NOMO-1 (cell line): ENCODE measurements at regions not wholly inside any gene's neighbourhood (a gene's known extent, or its start where the extent isn't known, plus 50 kb on each side); places are given as distances from the start of the nearest gene placed in this dataset.
A peak's percentile ranks its signal among the peaks of the same experiment; 100 is the strongest.
"Not testable (repeated sequence)": the region's sequence is repeated elsewhere in the genome, so short reads cannot be mapped to it uniquely, and the experiment has no call there.

Source experiments
- DNase-seq, 2 experiments: peaks; one replicate each; lab custom pipeline; 2025; ENCODE audit not compliant: unreplicated experiment in 2 of 2; lab: John Stamatoyannopoulos, UW

GRCh38 chrX:38937926-38938325 lies 136.7 kb downstream of the MID1IP1 start:
- DNase-seq, result no peak

GRCh38 chrX:38939067-38939466 lies 137.8 kb downstream of the MID1IP1 start:
- DNase-seq, result no peak

DNA sequence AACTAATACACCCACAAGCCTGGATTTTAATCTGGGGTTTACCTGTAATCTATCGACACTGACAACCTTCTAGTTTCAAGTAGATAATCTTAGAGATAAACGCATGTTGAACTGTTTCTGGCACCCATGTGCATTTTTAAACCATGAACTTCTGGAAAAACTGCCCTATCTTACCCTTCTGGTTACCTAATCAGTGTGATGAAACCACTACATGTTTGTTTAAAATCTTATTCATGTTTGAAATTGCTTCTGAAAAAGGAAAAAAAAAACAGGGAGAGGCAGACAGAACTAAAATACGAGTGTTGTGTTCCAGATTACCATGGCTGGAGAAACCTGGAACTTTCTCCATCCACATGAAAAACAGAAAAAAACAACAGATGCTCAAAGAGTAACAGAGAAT lies 139.3 kb downstream of the MID1IP1 start:
- no peak for DNase-seq

DNA sequence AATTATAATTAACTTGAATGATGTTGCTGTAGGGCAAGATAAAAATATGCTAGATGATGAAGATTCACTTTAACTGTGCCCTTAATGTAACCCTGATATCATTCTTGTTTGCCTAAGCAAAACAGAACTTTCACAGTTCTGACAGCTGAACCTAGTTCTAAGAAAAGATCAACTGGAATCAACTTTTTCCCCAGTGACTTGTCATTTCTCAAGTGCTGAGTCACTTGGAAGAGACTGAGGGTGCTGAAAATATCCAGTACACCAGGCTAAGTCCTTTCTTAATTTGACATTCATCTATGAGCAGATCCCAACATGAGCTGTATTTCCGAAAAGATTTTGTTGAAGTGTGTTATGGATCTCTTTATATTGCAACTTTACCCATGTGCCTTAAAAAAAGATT lies 140.4 kb downstream of the MID1IP1 start:
- DNase-seq, result no peak

DNA sequence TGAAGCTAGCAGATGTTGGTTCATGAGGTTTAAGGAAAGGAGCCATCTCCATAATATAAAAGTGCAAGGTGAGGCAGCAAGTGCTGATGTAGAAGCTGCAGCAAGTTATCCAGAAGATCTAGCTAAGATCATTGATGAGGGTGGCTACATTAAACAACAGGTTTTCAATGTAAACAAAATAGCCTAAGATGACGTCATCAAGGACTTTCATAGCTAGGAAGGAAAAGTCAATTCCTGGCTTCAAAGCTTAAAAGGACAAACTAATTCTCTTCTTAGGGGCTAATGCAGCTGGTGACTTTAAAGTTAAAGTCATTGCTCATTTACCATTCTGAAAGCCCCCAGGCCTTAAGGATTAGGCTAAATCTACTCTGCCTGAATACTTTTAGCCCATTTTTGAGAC lies 141.9 kb downstream of the MID1IP1 start:
- no peak for DNase-seq

DNA sequence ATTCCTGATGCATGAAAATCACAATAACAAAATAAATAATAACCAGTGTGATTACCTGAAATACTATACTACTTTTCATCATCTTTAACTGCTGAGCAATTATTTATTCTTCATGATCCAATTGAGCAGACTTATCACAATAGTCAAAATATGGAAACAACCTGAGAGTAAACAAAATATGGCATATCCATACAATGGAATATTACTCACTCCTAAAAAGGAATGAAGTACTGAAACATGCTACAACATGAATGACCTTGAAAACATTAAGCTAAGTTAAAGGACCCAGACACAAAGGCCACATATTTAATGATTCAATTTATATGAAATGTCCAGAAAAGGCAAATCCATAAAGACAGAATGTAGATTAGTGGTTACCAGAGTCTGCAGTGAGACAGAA lies 146.8 kb downstream of the MID1IP1 start:
- no peak for DNase-seq

- DNase-seq, result no peak
Measured at GRCh38 chrX:38954520-38954919, 153.3 kb downstream of the MID1IP1 start.

- no peak for DNase-seq
Measured at GRCh38 chrX:38959736-38960135, 158.5 kb downstream of the MID1IP1 start.

- no peak for DNase-seq
Measured at GRCh38 chrX:38960137-38960536, 158.9 kb downstream of the MID1IP1 start.

GRCh38 chrX:38961936-38962335 lies 160.7 kb downstream of the MID1IP1 start:
- DNase-seq, result no peak

DNA sequence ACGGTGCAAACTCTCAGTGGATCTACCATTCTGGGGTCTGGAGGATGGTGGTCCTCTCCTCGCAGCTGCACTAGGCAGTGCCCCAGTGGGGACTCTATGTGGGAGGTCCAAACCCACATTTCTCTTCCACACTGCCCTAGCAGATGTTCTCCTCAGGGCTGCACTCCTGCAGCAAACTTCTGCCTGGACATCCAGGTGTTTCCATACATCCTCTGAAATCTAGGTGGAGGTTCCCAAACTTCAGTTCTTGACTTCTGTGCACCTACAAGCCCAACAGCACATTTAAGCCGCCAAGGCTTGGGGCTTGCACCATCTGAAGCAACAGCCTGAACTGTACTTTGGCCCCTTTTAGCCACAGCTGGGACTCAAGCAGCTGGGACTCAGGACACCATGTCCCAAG lies 162.0 kb downstream of the MID1IP1 start:
- DNase-seq, result not testable (repeated sequence)

DNA sequence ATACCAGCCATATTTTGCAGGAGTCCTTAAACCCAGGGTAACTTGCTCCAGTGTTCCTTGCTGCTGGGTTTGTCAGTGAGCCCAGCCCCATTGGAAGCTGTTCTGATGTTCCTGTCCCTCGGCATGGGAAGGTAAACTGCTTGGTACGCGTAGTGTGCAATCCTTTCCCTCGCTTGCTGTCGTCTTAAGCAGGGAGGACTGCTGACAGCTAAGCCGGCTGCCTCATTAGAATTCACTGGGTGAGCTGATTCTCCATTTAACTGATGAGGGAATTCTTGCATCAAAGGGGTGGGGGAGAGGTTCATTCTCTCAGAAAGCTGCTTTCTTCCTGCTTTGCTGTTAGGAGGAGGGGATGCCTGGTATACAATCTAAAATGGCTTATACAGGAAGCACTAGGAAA lies 164.6 kb downstream of the MID1IP1 start:
- no peak for DNase-seq

DNA sequence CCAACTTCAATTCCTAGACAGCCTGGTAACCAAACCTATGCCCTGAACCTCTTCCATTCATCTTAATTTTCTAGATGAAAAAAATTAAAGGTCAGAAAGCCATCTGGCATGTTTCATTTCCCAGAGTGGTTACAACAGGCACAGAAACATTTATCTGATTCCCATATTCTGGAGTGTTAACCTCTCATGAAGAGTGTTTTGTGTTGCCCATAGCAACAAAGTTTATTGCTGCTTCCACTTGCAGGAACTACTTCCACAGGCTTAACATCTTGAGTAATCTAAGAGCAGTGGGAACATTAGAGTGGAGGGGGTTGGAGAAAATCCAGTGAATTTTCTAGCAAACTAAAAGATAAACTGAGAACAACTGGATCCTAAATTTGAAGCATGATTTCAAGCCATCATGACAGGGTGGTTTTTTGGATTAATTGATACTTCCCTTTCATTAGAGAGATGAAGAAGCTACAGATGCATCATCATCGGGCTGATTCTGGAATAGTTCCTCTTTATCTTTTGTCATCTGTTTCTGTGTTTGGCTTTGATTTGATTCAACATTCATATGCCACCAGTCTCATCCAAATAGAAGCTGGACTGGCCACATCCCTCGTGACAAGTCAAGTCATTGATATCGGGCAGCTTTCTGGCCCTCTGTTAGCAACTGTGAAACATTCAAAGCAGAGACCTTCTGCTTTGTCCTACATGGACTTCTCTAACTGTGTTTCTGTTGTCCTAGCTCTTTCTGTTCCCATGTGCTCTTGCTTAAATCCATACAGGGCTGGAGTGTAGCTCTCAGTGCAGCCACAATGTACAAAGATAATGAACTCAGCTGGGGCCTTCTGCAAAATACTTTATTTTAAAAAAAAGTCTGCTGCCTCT lies 167.3 kb downstream of the MID1IP1 start:
- no peak for DNase-seq

- no peak for DNase-seq
Measured at GRCh38 chrX:38970074-38970473, 168.8 kb downstream of the MID1IP1 start.

DNA sequence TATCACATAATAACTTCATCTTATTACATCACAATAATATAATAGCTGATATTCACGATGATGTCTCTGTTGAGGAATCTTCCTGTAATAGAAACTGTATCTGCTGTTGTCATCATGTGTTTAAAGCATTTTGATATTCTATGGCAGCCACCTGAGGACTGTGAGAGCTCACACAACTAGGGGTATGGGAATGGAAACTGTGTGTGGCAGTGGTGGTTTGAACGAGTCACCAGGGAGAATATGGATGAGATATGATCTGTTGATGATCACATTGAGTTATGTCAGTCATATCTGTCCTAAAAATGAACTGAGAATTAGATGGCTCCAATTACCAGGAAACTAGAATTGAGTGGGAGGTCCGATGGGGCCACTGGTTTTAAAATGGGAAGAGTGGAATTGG lies 169.6 kb downstream of the MID1IP1 start:
- DNase-seq, result no peak

DNA sequence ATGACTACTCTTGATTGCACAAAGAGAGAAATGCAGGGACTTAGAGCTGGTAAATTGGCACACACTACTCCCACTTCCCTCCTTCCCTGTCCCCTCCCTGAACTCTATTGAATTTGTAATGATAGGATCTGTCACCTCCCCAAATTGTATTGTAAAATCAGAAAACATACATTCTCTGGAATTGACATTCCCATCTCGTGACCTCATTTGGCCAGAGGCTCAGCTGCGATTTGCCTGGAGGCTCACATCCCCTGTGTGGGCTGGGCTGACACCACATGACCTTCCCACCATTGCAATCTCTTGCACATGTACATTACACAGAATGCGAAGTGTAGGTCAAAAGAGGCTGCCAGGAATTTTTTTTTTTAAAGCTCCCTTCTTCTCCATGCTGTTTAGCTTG lies 172.1 kb downstream of the MID1IP1 start:
- DNase-seq, result no peak

- DNase-seq, result no peak
Measured at GRCh38 chrX:38974542-38974941, 173.3 kb downstream of the MID1IP1 start.

GRCh38 chrX:38975368-38975942 lies 174.2 kb downstream of the MID1IP1 start:
- no peak for DNase-seq

DNA sequence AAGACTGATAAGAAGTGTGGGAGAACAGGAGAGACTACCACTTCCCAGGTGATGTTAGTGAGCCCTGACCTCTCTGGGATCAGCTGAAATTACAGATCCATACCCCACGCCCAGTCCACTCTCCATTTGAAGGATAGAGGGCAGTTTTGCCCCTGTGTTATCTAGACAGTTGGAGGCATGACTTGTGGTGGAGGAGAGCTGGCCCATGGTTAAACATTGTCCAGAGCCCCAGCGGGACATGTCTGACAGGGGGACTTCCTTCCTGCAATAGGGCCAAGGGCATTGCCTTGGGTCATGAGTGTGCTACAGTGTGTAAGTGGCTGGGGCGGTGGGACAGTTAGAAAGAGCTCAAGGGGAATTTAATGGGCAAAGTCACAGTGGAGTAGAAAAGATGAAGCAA lies 181.1 kb downstream of the MID1IP1 start:
- DNase-seq, result no peak

DNA sequence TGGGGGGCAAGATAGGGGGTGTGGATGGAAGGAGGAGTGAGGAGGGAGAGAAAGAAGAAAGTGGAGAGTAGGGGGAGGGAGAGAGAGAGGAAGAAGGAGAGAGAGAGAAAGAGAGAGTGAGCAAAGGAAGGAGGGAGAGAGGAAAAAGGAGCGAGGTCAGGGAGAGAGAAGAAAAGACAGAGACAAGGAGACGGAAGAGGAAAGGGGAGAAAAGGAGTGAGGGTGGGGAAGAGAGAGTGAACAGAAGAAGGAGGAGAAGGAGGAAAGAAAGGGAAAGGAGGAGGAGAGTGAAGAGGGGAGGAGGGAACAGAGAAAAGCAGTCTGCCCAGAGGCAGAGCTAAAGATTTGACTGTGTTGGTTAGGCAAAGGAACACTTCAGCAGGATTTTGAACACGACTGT lies 181.6 kb downstream of the MID1IP1 start:
- DNase-seq, result no peak

GRCh38 chrX:38985375-38985774 lies 184.1 kb downstream of the MID1IP1 start:
- DNase-seq, result peak; percentile 59 to 76

DNA sequence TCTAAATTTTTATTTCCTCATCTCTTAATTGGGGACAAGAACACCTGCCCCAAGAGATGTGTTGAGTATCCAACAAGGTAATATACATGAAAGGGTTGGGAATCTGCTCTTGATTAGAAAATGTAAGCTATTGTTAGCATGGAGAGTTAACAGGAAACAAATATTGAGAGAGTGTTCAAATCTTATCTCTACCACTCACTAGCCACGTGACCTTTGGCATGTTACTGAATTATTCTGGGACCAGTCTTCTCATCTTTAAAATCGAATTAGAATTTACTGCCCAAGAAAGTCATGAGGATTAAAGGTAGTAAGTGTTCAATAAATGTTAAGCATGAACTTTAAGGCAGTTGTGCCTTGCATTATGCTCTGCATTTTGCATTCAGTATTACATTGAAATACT lies 184.7 kb downstream of the MID1IP1 start:
- DNase-seq, result no peak
